CD4-positive, alpha-beta T cell treated with Interleukin-2 at 100 ng/mL for 4 hours (primary cell): ENCODE measurements at regions not wholly inside any gene's neighbourhood (a gene's known extent, or its start where the extent isn't known, plus 50 kb on each side); places are given as distances from the start of the nearest gene placed in this dataset.

Experiments used
- DNase-seq: peaks from one replicate; pipeline ENCODE4 v3.0.0-alpha.2; 2020; ENCODE audit warnings: low spot score

- DNase-seq = no peak
Measured at GRCh38 chr6:25066593-25066992, 130.8 kb upstream of the RIPOR2 start.

- DNase-seq = no peak
Measured at GRCh38 chr6:25068866-25069265, 133.1 kb upstream of the RIPOR2 start.

GRCh38 chr6:25070547-25071366 lies 135.0 kb upstream of the RIPOR2 start:
- peak; percentile 91 for DNase-seq

GRCh38 chr6:25078141-25078540 lies 142.4 kb upstream of the RIPOR2 start:
- DNase-seq = no peak

GRCh38 chr6:25083784-25084507 lies 148.2 kb upstream of the RIPOR2 start:
- no peak for DNase-seq

GRCh38 chr6:25084508-25084833 lies 148.7 kb upstream of the RIPOR2 start:
- DNase-seq = no peak

GRCh38 chr6:25085756-25086155 lies 150.0 kb upstream of the RIPOR2 start:
- peak; percentile 26 for DNase-seq

GRCh38 chr6:25086500-25087091 lies 150.8 kb upstream of the RIPOR2 start:
- DNase-seq = no peak

- no peak for DNase-seq
Measured at GRCh38 chr6:25088513-25088912, 152.8 kb upstream of the RIPOR2 start.

- DNase-seq = no peak
Measured at GRCh38 chr6:25089442-25089841, 153.7 kb upstream of the RIPOR2 start.

GRCh38 chr6:25094726-25095125 lies 159.0 kb upstream of the RIPOR2 start:
- no peak for DNase-seq

GRCh38 chr6:25100288-25100687 lies 164.5 kb upstream of the RIPOR2 start:
- DNase-seq = peak; percentile 47

GRCh38 chr6:25103603-25104002 lies 167.8 kb upstream of the RIPOR2 start:
- no peak for DNase-seq

GRCh38 chr6:25105070-25105925 lies 169.5 kb upstream of the RIPOR2 start:
- DNase-seq = no peak

- DNase-seq = no peak
Measured at GRCh38 chr6:25107218-25107617, 171.5 kb upstream of the RIPOR2 start.

- DNase-seq = no peak
Measured at GRCh38 chr6:25111782-25112181, 167.4 kb upstream of the CARMIL1 start.

- DNase-seq = no peak
Measured at GRCh38 chr6:25112322-25112773, 166.8 kb upstream of the CARMIL1 start.

- DNase-seq = no peak
Measured at GRCh38 chr6:25113436-25113835, 165.7 kb upstream of the CARMIL1 start.

GRCh38 chr6:25118038-25118437 lies 161.1 kb upstream of the CARMIL1 start:
- no peak for DNase-seq

GRCh38 chr6:25121186-25121585 lies 158.0 kb upstream of the CARMIL1 start:
- no peak for DNase-seq

- DNase-seq = no peak
Measured at GRCh38 chr6:25122001-25122400, 157.2 kb upstream of the CARMIL1 start.

GRCh38 chr6:25122622-25123237 lies 156.4 kb upstream of the CARMIL1 start:
- DNase-seq = no peak
